Activated gamma-delta T cell treated with Interleukin-2 at 50 U/mL for 16 hours (primary cell): ENCODE measurements at regions not wholly inside any gene's neighbourhood (a gene's known extent, or its start where the extent isn't known, plus 50 kb on each side); places are given as distances from the start of the nearest gene placed in this dataset.
A peak's percentile ranks its signal among the peaks of the same experiment; 100 is the strongest.
"Not testable (repeated sequence)": the region's sequence is repeated elsewhere in the genome, so short reads cannot be mapped to it uniquely, and the experiment has no call there.

ENCODE experiments used
- DNase-seq: peaks from one replicate; pipeline ENCODE4 v3.0.0-alpha.2; 2020

GRCh38 chr21:38115870-38116269 lies 140.9 kb upstream of the KCNJ15 start:
- no peak for DNase-seq

GRCh38 chr21:38119793-38120192 lies 137.0 kb upstream of the KCNJ15 start:
- DNase-seq = no peak

GRCh38 chr21:38120679-38120983 lies 136.2 kb upstream of the KCNJ15 start:
- DNase-seq = not testable (repeated sequence)

- DNase-seq = no peak
These were observed 135.6 kb upstream of the KCNJ15 start for GRCh38 chr21:38120984-38121855.

- no peak for DNase-seq
These were observed 134.7 kb upstream of the KCNJ15 start for GRCh38 chr21:38121888-38122720.

- no peak for DNase-seq
These were observed 133.2 kb upstream of the KCNJ15 start for GRCh38 chr21:38123626-38124025.

- DNase-seq = peak; percentile 26
These were observed 130.0 kb upstream of the KCNJ15 start for GRCh38 chr21:38126666-38127303.

- DNase-seq = no peak
These were observed 127.1 kb upstream of the KCNJ15 start for GRCh38 chr21:38129711-38130110.

GRCh38 chr21:38133240-38133639 lies 123.6 kb upstream of the KCNJ15 start:
- DNase-seq = no peak

GRCh38 chr21:38134084-38134873 lies 122.5 kb upstream of the KCNJ15 start:
- no peak for DNase-seq

GRCh38 chr21:38136201-38136600 lies 120.6 kb upstream of the KCNJ15 start:
- no peak for DNase-seq

- DNase-seq = no peak
These were observed 117.2 kb upstream of the KCNJ15 start for GRCh38 chr21:38139380-38140168.

- DNase-seq = no peak
These were observed 116.4 kb upstream of the KCNJ15 start for GRCh38 chr21:38140207-38140903.

- DNase-seq = no peak
These were observed 114.6 kb upstream of the KCNJ15 start for GRCh38 chr21:38142224-38142623.

GRCh38 chr21:38144193-38144592 lies 112.6 kb upstream of the KCNJ15 start:
- DNase-seq = no peak

GRCh38 chr21:38145104-38145503 lies 111.7 kb upstream of the KCNJ15 start:
- no peak for DNase-seq

GRCh38 chr21:38147391-38147790 lies 109.4 kb upstream of the KCNJ15 start:
- no peak for DNase-seq

- DNase-seq = no peak
These were observed 108.7 kb upstream of the KCNJ15 start for GRCh38 chr21:38148046-38148445.

GRCh38 chr21:38151021-38151645 lies 105.7 kb upstream of the KCNJ15 start:
- no peak for DNase-seq

GRCh38 chr21:38156200-38156599 lies 100.6 kb upstream of the KCNJ15 start:
- no peak for DNase-seq

GRCh38 chr21:38159355-38159754 lies 97.4 kb upstream of the KCNJ15 start:
- DNase-seq = peak; percentile 33
